GM23248 (cell line): ENCODE measurements at regions not wholly inside any gene's neighbourhood (a gene's known extent, or its start where the extent isn't known, plus 50 kb on each side); places are given as distances from the start of the nearest gene placed in this dataset.

ENCODE experiments used
- DNase-seq: peaks from one replicate; pipeline ENCODE4 v3.0.0-alpha.2; 2015
- H2AFZ ChIP-seq: fragments of 200-600 bp; sonication (generic); 2 replicates; pipeline ENCODE4 v1.6.1; 2016; ENCODE audit warnings: antibody characterized with exemption
- H3F3A ChIP-seq: fragments of 200-600 bp; sonication (generic); 2 replicates; pipeline ENCODE4 v1.6.1; 2016; ENCODE audit warnings: mild to moderate bottlenecking, antibody characterized with exemption, mixed run types; ENCODE audit not compliant: insufficient read depth
- H3K27ac ChIP-seq: fragments of 200-600 bp; sonication (generic); 2 replicates; pipeline ENCODE4 v1.5.1; 2016; ENCODE audit warnings: mild to moderate bottlenecking
- H3K27me3 ChIP-seq: fragments of 200-600 bp; sonication (generic); replicated peaks from 2 replicates; pipeline ENCODE4 v1.6.1; 2016; ENCODE audit warnings: mild to moderate bottlenecking; ENCODE audit not compliant: insufficient read depth
- H3K36me3 ChIP-seq: fragments of 200-600 bp; sonication (generic); 2 replicates; pipeline ENCODE4 v1.6.1; 2016; ENCODE audit warnings: low read depth, mild to moderate bottlenecking
- H3K4me1 ChIP-seq: fragments of 200-600 bp; sonication (generic); 2 replicates; pipeline ENCODE4 v1.6.1; 2016; ENCODE audit warnings: mild to moderate bottlenecking; ENCODE audit not compliant: insufficient read depth
- H3K4me2 ChIP-seq: fragments of 200-600 bp; sonication (generic); one replicate; pipeline ENCODE4 v1.6.1; 2016; ENCODE audit warnings: mild to moderate bottlenecking; ENCODE audit not compliant: unreplicated experiment
- H3K4me3 ChIP-seq: fragments of 200-600 bp; sonication (generic); 2 replicates; pipeline ENCODE4 v1.5.1; 2016; ENCODE audit warnings: mild to moderate bottlenecking
- H3K79me2 ChIP-seq: fragments of 200-600 bp; sonication (generic); 2 replicates; pipeline ENCODE4 v1.6.1; 2016; ENCODE audit warnings: mild to moderate bottlenecking; ENCODE audit not compliant: insufficient read depth
- H3K9ac ChIP-seq: fragments of 200-600 bp; sonication (generic); 2 replicates; pipeline ENCODE4 v1.6.1; 2016; ENCODE audit warnings: mild to moderate bottlenecking
- H3K9me2 ChIP-seq: fragments of 200-600 bp; sonication (generic); 2 replicates; pipeline ENCODE4 v1.6.1; 2016; ENCODE audit warnings: mixed run types, mild to moderate bottlenecking, moderate library complexity; ENCODE audit not compliant: insufficient read depth
- H3K9me3 ChIP-seq: fragments of 200-600 bp; sonication (generic); one replicate; pipeline ENCODE4 v1.6.1; 2017; ENCODE audit warnings: low read depth
- H4K20me1 ChIP-seq: fragments of 200-600 bp; sonication (generic); 2 replicates; pipeline ENCODE4 v1.6.0; 2016; ENCODE audit not compliant: insufficient read depth
- EZH2 ChIP-seq: fragments of 200-600 bp; sonication (generic); IDR thresholded peaks from 2 replicates; pipeline ENCODE4 v1.6.1; 2018; ENCODE audit warnings: antibody characterized with exemption, mild to moderate bottlenecking; ENCODE audit not compliant: insufficient read depth, poor library complexity, severe bottlenecking
- EZH2phosphoT487 ChIP-seq: fragments of 200-600 bp; sonication (generic); IDR thresholded peaks from 2 replicates; pipeline ENCODE4 v1.6.1; 2018; ENCODE audit warnings: antibody characterized with exemption, moderate library complexity, mild to moderate bottlenecking, low read depth; ENCODE audit not compliant: insufficient read depth
- WGBS, 2 experiments: methylation state at CpG; one replicate each; pipeline ENCODE4 v1.1.6; 2015 to 2017; ENCODE audit warnings: low lambda C conversion rate in 2 of 2, low coverage in 1 of 2; ENCODE audit errors: missing lambda C conversion rate in 2 of 2; 5-methylcytosine and 5-hydroxymethylcytosine counted together
- in situ Hi-C: fragments of 300-500 bp; cut with MboI; formaldehyde crosslinking; loops from 2 replicates; pipeline ENCODE4 v1.15.0; 2020

GRCh38 chr15:100760357-100760903 is 119.2 kb upstream of the ALDH1A3 start:
- in situ Hi-C loops, result no loop called here
- H4K20me1 ChIP-seq, result no peaks in the 10 kb centered on the region
- H3F3A ChIP-seq, result peaks cover 28% of the 10 kb centered on the region
- H3K4me3 ChIP-seq, result no peak overlapping the region
- peaks cover 34% of the 10 kb centered on the region for H3K4me1 ChIP-seq
- WGBS, 2 experiments, result 84 to 89% methylated on average over 6 of the region's 6 CpGs
- no peak overlapping the region for H3K27ac ChIP-seq
- no peaks in the 10 kb centered on the region for H3K79me2 ChIP-seq
- DNase-seq, result no peak
- no peaks in the 10 kb centered on the region; the same call in 1 of the 2 replicates for H3K9me2 ChIP-seq
- H3K9me3 ChIP-seq, result no peaks in the 10 kb centered on the region
- TF ChIP-seq EZH2phosphoT487 (no peak), EZH2 (no peak)
- H3K36me3 ChIP-seq, result no peaks in the 10 kb centered on the region
- H3K9ac ChIP-seq, result no peak overlapping the region
- no peak overlapping the region for H2AFZ ChIP-seq
- no peak overlapping the region for H3K4me2 ChIP-seq
- H3K27me3 ChIP-seq, result no peaks in the 10 kb centered on the region

DNA sequence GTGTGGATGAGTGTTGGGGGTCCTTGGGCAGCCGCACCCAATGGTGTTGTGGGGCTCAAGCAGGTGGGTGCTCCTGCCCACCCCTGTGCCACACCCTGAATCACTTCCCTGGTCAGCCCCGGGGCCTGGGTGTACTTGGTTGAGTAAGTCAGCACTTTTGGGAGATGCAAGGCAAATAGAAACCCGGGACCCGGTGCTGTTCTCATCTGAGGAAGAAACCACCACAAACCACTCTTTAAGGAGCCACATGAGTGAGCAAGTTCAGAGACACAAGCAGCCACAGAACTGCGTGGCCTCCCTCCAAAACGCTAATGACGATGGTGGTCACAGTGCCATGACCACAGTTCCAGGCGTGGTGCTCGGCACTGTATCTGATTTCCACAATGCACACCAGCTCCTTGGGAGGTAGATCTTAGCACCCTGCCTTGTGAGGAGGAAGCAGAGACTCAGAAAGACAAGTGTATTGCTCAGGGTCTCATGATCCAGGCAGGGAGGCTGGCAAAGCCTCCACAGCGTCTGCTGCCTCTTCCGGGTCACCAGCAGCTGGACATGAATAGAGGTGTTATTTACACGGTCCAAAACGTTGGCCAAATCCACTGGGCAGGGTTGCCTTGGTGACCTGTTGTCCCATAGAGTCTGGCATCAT is 118.2 kb upstream of the ALDH1A3 start:
- no peak for DNase-seq
- no peak overlapping the region for H3K9ac ChIP-seq
- no peaks in the 10 kb centered on the region for H3K9me2 ChIP-seq
- no peak overlapping the region for H3K4me3 ChIP-seq
- no peak overlapping the region for H3K4me2 ChIP-seq
- H3K27ac ChIP-seq, result no peak overlapping the region
- peaks cover 37% of the 10 kb centered on the region for H3K4me1 ChIP-seq
- 90 to 92% methylated on average over 13 of the region's 13 CpGs for WGBS, 2 experiments
- H3K27me3 ChIP-seq, result no peaks in the 10 kb centered on the region
- peaks cover 28% of the 10 kb centered on the region for H3F3A ChIP-seq
- H3K9me3 ChIP-seq, result no peaks in the 10 kb centered on the region
- H3K36me3 ChIP-seq, result no peaks in the 10 kb centered on the region
- H2AFZ ChIP-seq, result no peak overlapping the region
- H3K79me2 ChIP-seq, result no peaks in the 10 kb centered on the region
- H4K20me1 ChIP-seq, result no peaks in the 10 kb centered on the region
- in situ Hi-C loops, result no loop called here
- TF ChIP-seq EZH2 (no peak), EZH2phosphoT487 (no peak)

- no peaks in the 10 kb centered on the region for H3K27me3 ChIP-seq
- H3K36me3 ChIP-seq, result no peaks in the 10 kb centered on the region
- no peak overlapping the region for H3K4me2 ChIP-seq
- H3K4me3 ChIP-seq, result no peak overlapping the region
- no peak overlapping the region for H3K27ac ChIP-seq
- no peaks in the 10 kb centered on the region for H3K9me3 ChIP-seq
- H3K9me2 ChIP-seq, result no peaks in the 10 kb centered on the region
- WGBS, 2 experiments, result 84 to 89% methylated on average over 12 of the region's 12 CpGs
- in situ Hi-C loops, result no loop called here
- DNase-seq, result no peak
- peaks cover 28% of the 10 kb centered on the region for H3F3A ChIP-seq
- no peak overlapping the region for H3K9ac ChIP-seq
- peaks cover 37% of the 10 kb centered on the region for H3K4me1 ChIP-seq
- no peaks in the 10 kb centered on the region for H4K20me1 ChIP-seq
- H3K79me2 ChIP-seq, result no peaks in the 10 kb centered on the region
- TF ChIP-seq EZH2phosphoT487 (no peak), EZH2 (no peak)
- H2AFZ ChIP-seq, result no peak overlapping the region
Observed at GRCh38 chr15:100762289-100762688, 117.3 kb upstream of the ALDH1A3 start.

DNA sequence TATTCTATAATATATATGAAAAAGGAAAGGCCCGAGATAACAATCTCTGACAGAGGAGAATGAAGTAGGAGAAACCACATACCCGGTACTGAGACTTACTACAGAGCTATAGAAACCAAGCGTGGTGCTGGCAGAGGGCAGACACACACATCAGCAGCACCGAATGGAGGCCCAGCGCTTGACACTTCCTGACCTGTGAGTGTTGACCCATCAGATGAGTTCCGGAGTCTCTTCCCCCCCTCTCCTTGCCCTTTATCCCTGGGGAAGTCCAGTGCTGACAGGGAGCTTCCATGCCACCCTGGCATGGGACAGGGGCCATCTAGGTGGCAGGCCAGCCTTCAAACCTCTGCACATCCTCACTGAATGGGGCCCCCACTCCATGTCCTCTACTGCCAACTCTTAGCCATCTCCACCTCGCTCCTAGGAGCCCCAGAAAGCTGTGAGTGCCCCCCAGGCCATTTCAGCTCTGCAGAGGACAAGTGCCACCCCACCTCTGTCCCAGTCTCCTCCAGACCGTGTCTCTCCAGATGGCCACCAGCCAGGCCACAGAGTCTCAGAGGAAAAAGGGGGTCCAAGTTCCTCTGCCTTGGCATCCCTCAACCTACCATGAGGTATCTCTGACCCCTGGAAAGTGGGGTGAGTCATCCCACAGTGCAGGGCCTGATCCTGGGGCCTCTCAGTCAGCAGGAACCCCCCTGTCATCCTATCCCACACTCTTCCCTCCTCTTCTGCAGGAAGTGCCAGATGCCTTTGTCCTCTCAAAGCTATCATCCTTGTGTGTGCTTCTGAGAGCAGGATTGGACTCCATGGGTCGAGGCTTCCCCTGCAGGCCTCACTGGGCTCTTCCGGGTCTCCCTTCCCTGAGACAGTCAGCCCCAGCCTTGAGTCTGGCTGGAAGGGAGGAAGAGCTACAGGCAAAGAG is 116.5 kb upstream of the ALDH1A3 start:
- Histone ChIP-seq H3K4me3 (no peak overlapping the region), H3K9me3 (no peaks in the 10 kb centered on the region), H3K4me1 (peaks cover 30% of the 10 kb centered on the region), H3K36me3 (no peaks in the 10 kb centered on the region), H3K9me2 (no peaks in the 10 kb centered on the region), H3F3A (peaks cover 22% of the 10 kb centered on the region), H3K9ac (no peak overlapping the region), H2AFZ (no peak overlapping the region), H3K27me3 (no peaks in the 10 kb centered on the region), H4K20me1 (no peaks in the 10 kb centered on the region), H3K4me2 (no peak overlapping the region), H3K27ac (no peak overlapping the region), H3K79me2 (no peaks in the 10 kb centered on the region)
- TF ChIP-seq EZH2phosphoT487 (no peak), EZH2 (no peak)
- 93 to 96% methylated on average over 10 of the region's 10 CpGs for WGBS, 2 experiments
- DNase-seq, result no peak
- in situ Hi-C loops, result no loop called here
